H1 (cell line): ENCODE measurements at regions not wholly inside any gene's neighbourhood (a gene's known extent, or its start where the extent isn't known, plus 50 kb on each side); places are given as distances from the start of the nearest gene placed in this dataset.

Experiments
- CTCF ChIA-PET: fragments of 300-600 bp; sonication (Branson Sonifier 250); formaldehyde crosslinking; loops from one replicate; lab custom pipeline; 2021; ENCODE audit not compliant: partially characterized antibody; lab: Charles Lee
- POLR2A ChIA-PET: fragments of 300-600 bp; sonication (Branson Sonifier 250); formaldehyde crosslinking; loops from one replicate; lab custom pipeline; 2021; ENCODE audit warnings: inconsistent platforms; ENCODE audit not compliant: partially characterized antibody; lab: Charles Lee
- DNase-seq, 2 experiments: peaks; one replicate each; pipeline versions ENCODE4 v3.0.0 to v3.0.0-alpha.2; 2010 to 2022; ENCODE audit warnings: low spot score in 2 of 2, low read depth in 1 of 2, mixed read lengths in 1 of 2
- FAIRE-seq: peaks from 2 replicates; lab custom pipeline; 2011; peaks lifted over from hg19 to GRCh38; lab: Jason Lieb, UNC
- H2AFZ ChIP-seq: 2 replicates; pipeline ENCODE4 v1.8.1; 2012; ENCODE audit warnings: low read length, inconsistent platforms
- H2AK5ac ChIP-seq: 2 replicates; pipeline ENCODE4 v1.6.1; 2013; ENCODE audit warnings: low read depth, low read length
- H2BK120ac ChIP-seq: replicated peaks from 2 replicates; pipeline ENCODE3; 2013; ENCODE audit warnings: low read depth, low read length, inconsistent platforms
- H2BK12ac ChIP-seq: 2 replicates; pipeline ENCODE4 v1.6.1; 2013; ENCODE audit warnings: low read depth, low read length
- H2BK15ac ChIP-seq: 2 replicates; pipeline ENCODE4 v1.6.1; 2013; ENCODE audit warnings: low read length
- H2BK20ac ChIP-seq: 2 replicates; pipeline ENCODE4 v1.6.1; 2013; ENCODE audit warnings: low read length
- H2BK5ac ChIP-seq: 2 replicates; pipeline ENCODE4 v1.6.1; 2013; ENCODE audit warnings: low read depth, low read length
- H3K14ac ChIP-seq: 2 replicates; pipeline ENCODE4 v1.6.1; 2013; ENCODE audit warnings: inconsistent platforms; ENCODE audit not compliant: insufficient read length
- H3K18ac ChIP-seq: 2 replicates; pipeline ENCODE4 v1.6.1; 2013; ENCODE audit warnings: low read length; ENCODE audit errors: extremely low read depth
- H3K23ac ChIP-seq: 2 replicates; pipeline ENCODE4 v1.6.1; 2013; ENCODE audit warnings: inconsistent platforms; ENCODE audit not compliant: insufficient read length
- H3K23me2 ChIP-seq: 2 replicates; pipeline ENCODE4 v1.6.1; 2013; ENCODE audit warnings: low read depth, low read length
- H3K27ac ChIP-seq: 2 replicates; pipeline ENCODE4 v1.6.1; 2011; ENCODE audit warnings: low read depth, low read length, inconsistent platforms
- H3K27me3 ChIP-seq, 4 experiments: replicated peaks in 1 of 4; 1 replicate in 1 of 4; 2 replicates in 3 of 4; pipeline versions ENCODE4 v1.6.1 to v1.8.1; 2011 to 2013; ENCODE audit warnings: low read length in 3 of 4, mild to moderate bottlenecking in 3 of 4, inconsistent platforms in 2 of 4, mixed read lengths in 2 of 4, moderate library complexity in 1 of 4; ENCODE audit not compliant: control insufficient read depth in 3 of 4, insufficient read depth in 3 of 4; ENCODE audit errors: extremely low read depth in 1 of 4
- H3K36me3 ChIP-seq, 4 experiments: 2 replicates each; pipeline versions ENCODE4 v1.6.1 to v1.8.1; 2011 to 2013; ENCODE audit warnings: mild to moderate bottlenecking in 4 of 4, low read length in 3 of 4, moderate library complexity in 2 of 4, control low read depth in 1 of 4, inconsistent platforms in 1 of 4; ENCODE audit not compliant: insufficient read depth in 4 of 4, control insufficient read depth in 2 of 4
- H3K4ac ChIP-seq: replicated peaks from 2 replicates; pipeline ENCODE3; 2013; ENCODE audit warnings: low read length, low read depth, mixed read lengths, inconsistent platforms; ENCODE audit not compliant: insufficient read length
- H3K4me1 ChIP-seq, 4 experiments: replicated peaks in 1 of 4; 1 replicate in 1 of 4; 2 replicates in 3 of 4; pipeline versions ENCODE4 v1.6.1 to v1.8.1; 2011 to 2013; ENCODE audit warnings: low read length in 3 of 4, inconsistent platforms in 2 of 4, mixed read lengths in 1 of 4; ENCODE audit not compliant: insufficient read depth in 4 of 4, control insufficient read depth in 3 of 4
- H3K4me2 ChIP-seq, 2 experiments: 2 replicates each; pipeline versions ENCODE4 v1.6.1 to v1.8.1; 2011 to 2013; ENCODE audit warnings: low read depth in 2 of 2, low read length in 2 of 2, control low read depth in 1 of 2, inconsistent platforms in 1 of 2, mild to moderate bottlenecking in 1 of 2; ENCODE audit not compliant: insufficient read depth in 1 of 2
- H3K4me3 ChIP-seq, 4 experiments: fragments of 200-600, 300-600 bp in 1 of 4; sonication (generic), shearing (Covaris generic), sonication (Bioruptor Twin) in 1 of 4; 2 replicates each; pipeline versions ENCODE4 v1.5.1 to v1.8.1; 2011 to 2016; ENCODE audit warnings: low read length in 4 of 4, low read depth in 3 of 4, control low read depth in 2 of 4, inconsistent platforms in 2 of 4, mild to moderate bottlenecking in 2 of 4, mixed read lengths in 1 of 4, moderate library complexity in 1 of 4; ENCODE audit not compliant: insufficient read depth in 2 of 4; ENCODE audit errors: extremely low read depth in 1 of 4
- H3K56ac ChIP-seq: replicated peaks from 2 replicates; pipeline ENCODE3; 2013; ENCODE audit warnings: low read depth, mild to moderate bottlenecking, mixed read lengths, low read length, inconsistent platforms; ENCODE audit not compliant: insufficient read length
- H3K79me1 ChIP-seq: 2 replicates; pipeline ENCODE4 v1.6.1; 2013; ENCODE audit warnings: low read depth, low read length, control low read depth
- H3K79me2 ChIP-seq, 2 experiments: 2 replicates each; pipeline versions ENCODE4 v1.6.1 to v1.8.1; 2012 to 2013; ENCODE audit warnings: low read length in 2 of 2, mild to moderate bottlenecking in 2 of 2, inconsistent platforms in 1 of 2; ENCODE audit not compliant: insufficient read depth in 2 of 2, control insufficient read depth in 1 of 2
- H3K9ac ChIP-seq, 4 experiments: replicated peaks in 1 of 4; 1 replicate in 1 of 4; 2 replicates in 3 of 4; pipeline versions ENCODE4 v1.6.1 to v1.8.1; 2011 to 2013; ENCODE audit warnings: low read depth in 3 of 4, low read length in 3 of 4, control low read depth in 2 of 4, mild to moderate bottlenecking in 2 of 4, moderate library complexity in 2 of 4, inconsistent platforms in 1 of 4; ENCODE audit errors: extremely low read depth in 1 of 4
- H3K9me3 ChIP-seq, 2 experiments: 2 replicates each; pipeline versions ENCODE4 v1.6.1 to v1.8.1; 2012 to 2013; ENCODE audit warnings: mild to moderate bottlenecking in 2 of 2, moderate library complexity in 2 of 2, control low read depth in 1 of 2, inconsistent platforms in 1 of 2, low read depth in 1 of 2, low read length in 1 of 2, mixed read lengths in 1 of 2; ENCODE audit not compliant: insufficient read depth in 2 of 2
- H4K20me1 ChIP-seq, 2 experiments: replicated peaks in 1 of 2; 2 replicates each; pipeline versions ENCODE3 to v1.8.1; 2011 to 2013; ENCODE audit warnings: inconsistent platforms in 2 of 2, low read length in 2 of 2, mild to moderate bottlenecking in 1 of 2; ENCODE audit not compliant: insufficient read depth in 2 of 2, control insufficient read depth in 1 of 2
- H4K5ac ChIP-seq: 2 replicates; pipeline ENCODE4 v1.6.1; 2013; ENCODE audit warnings: low read length, low read depth, mixed read lengths, inconsistent platforms; ENCODE audit not compliant: insufficient read length
- H4K8ac ChIP-seq: 2 replicates; pipeline ENCODE4 v1.8.0; 2013; ENCODE audit warnings: mild to moderate bottlenecking, moderate library complexity, low read length, inconsistent platforms; ENCODE audit not compliant: insufficient read depth; ENCODE audit errors: extremely low read depth
- H4K91ac ChIP-seq: replicated peaks from 2 replicates; pipeline ENCODE3; 2013; ENCODE audit warnings: low read length, mixed read lengths, inconsistent platforms; ENCODE audit not compliant: insufficient read length
- ASH2L ChIP-seq: fragments of 200-600, 300-600 bp; sonication (generic); IDR thresholded peaks from one replicate; pipeline ENCODE4 v1.7.1; 2017; ENCODE audit warnings: low read length
- CEBPB ChIP-seq: IDR thresholded peaks from 2 replicates; pipeline ENCODE4 v1.6.1; 2012; ENCODE audit warnings: low read depth, low read length
- EGR1 ChIP-seq: IDR thresholded peaks from 2 replicates; pipeline ENCODE4 v1.6.1; 2011; ENCODE audit warnings: low read depth, low read length, borderline replicate concordance
- JUN ChIP-seq: IDR thresholded peaks from 2 replicates; pipeline ENCODE4 v1.6.1; 2011; ENCODE audit warnings: low read depth, mild to moderate bottlenecking, improper control_type of control experiment, low read length
- SIRT6 ChIP-seq: IDR thresholded peaks from one replicate; pipeline ENCODE4 v1.7.1; 2012; ENCODE audit warnings: low read length, inconsistent platforms
- TAF1 ChIP-seq: IDR thresholded peaks from 2 replicates; pipeline ENCODE4 v1.6.1; 2011; ENCODE audit warnings: mild to moderate bottlenecking, low read depth, low read length
- ZNF274 ChIP-seq: IDR thresholded peaks from 2 replicates; pipeline ENCODE4 v1.7.0; 2012; ENCODE audit warnings: low read length, borderline replicate concordance; ENCODE audit errors: extremely low read depth
- WGBS, 2 experiments: shearing (Covaris generic) in 1 of 2; methylation state at CpG; one replicate each; pipeline versions ENCODE4 v1.1.6 to v1.1.7; 2013 to 2015; ENCODE audit warnings: low lambda C conversion rate in 2 of 2, mixed read lengths in 2 of 2, inconsistent platforms in 1 of 2, low coverage in 1 of 2, missing lambda C conversion rate in 1 of 2; ENCODE audit not compliant: insufficient replicate concordance in 2 of 2, insufficient coverage in 1 of 2, insufficient read length in 1 of 2; ENCODE audit errors: extremely low coverage in 1 of 2, missing lambda C conversion rate in 1 of 2; 5-methylcytosine and 5-hydroxymethylcytosine counted together
- TF ChIP-seq, protein P1 (sequence below): IDR thresholded peaks from 2 replicates; pipeline ENCODE4 v1.6.1; 2012; ENCODE audit warnings: inconsistent platforms

GRCh38 chr7:49091089-49091488 lies 166.7 kb downstream of the CDC14C start:
- no peaks in the 10 kb centered on the region for H4K20me1 ChIP-seq
- H3K27ac ChIP-seq = no peak overlapping the region
- no peak overlapping the region for H2BK15ac ChIP-seq
- no peak overlapping the region for H3K56ac ChIP-seq
- H3K14ac ChIP-seq = no peak overlapping the region
- peak overlapping the region; percentile 36; the same call in 1 of the 2 replicates for H2BK5ac ChIP-seq
- H3K36me3 ChIP-seq = no peaks in the 10 kb centered on the region
- no peak overlapping the region for H4K8ac ChIP-seq
- H3K9me3 ChIP-seq = no peaks in the 10 kb centered on the region
- no peaks in the 10 kb centered on the region for H3K27me3 ChIP-seq
- FAIRE-seq = no peak
- no peak for DNase-seq
- no peaks in the 10 kb centered on the region for H3K23me2 ChIP-seq
- H3K23ac ChIP-seq = no peak overlapping the region
- H3K9ac ChIP-seq = no peak overlapping the region
- H3K4me2 ChIP-seq = no peak overlapping the region
- no peak for TF ChIP-seq CEBPB
- no peak for TF ChIP-seq ZNF274
- TF ChIP-seq, protein P1, sequence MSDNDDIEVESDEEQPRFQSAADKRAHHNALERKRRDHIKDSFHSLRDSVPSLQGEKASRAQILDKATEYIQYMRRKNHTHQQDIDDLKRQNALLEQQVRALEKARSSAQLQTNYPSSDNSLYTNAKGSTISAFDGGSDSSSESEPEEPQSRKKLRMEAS = no peak
- no peak for TF ChIP-seq JUN
- no peak for TF ChIP-seq ASH2L
- no peak for TF ChIP-seq EGR1
- TF ChIP-seq TAF1 = no peak
- no peak for TF ChIP-seq SIRT6
- no peaks in the 10 kb centered on the region for H3K79me2 ChIP-seq
- no peak overlapping the region for H3K4ac ChIP-seq
- CTCF ChIA-PET = no interaction called here
- 81% methylated on average over 3 of the region's 3 CpGs; no CpG with 5 or more reads in 1 of the 2 experiments for WGBS, 2 experiments
- peak overlapping the region; percentile 30; the same call in 1 of the 2 replicates for H2AFZ ChIP-seq
- no peak overlapping the region for H2AK5ac ChIP-seq
- H3K18ac ChIP-seq = no peak overlapping the region
- H2BK12ac ChIP-seq = peak overlapping the region; percentile 45; the same call in 1 of the 2 replicates
- H2BK20ac ChIP-seq = peak overlapping the region; percentile 98
- H3K4me1 ChIP-seq = peaks cover 0 to 17% (median under 1%) of the 10 kb centered on the region in 4 experiments; a peak in 2 of 7 replicates
- H4K5ac ChIP-seq = no peak overlapping the region
- no peaks in the 10 kb centered on the region for H3K79me1 ChIP-seq
- H3K4me3 ChIP-seq = no peak overlapping the region
- H2BK120ac ChIP-seq = no peak overlapping the region
- POLR2A ChIA-PET = interaction anchor here (1.6 kb wide), 1 partner anchor 10 kb away, joined by 8 read pairs; no protein-coding TSS in a partner anchor
- peak overlapping the region; percentile 12 for H4K91ac ChIP-seq
